ENCODE measurements at regions not wholly inside any gene's neighbourhood (a gene's known extent, or its start where the extent isn't known, plus 50 kb on each side); places are given as distances from the start of the nearest gene placed in this dataset.

- TF ChIP-seq CTCF (IDR thresholded peaks at IDR 0.05; ENCODE audit: insufficient read depth, low read length) (no peak), GABPA (IDR thresholded peaks at IDR 0.05; ENCODE audit: low read depth) (no peak), POLR2AphosphoS5 (IDR thresholded peaks at IDR 0.05; ENCODE audit: low read depth) (no peak), REST (IDR thresholded peaks at IDR 0.05; ENCODE audit: insufficient replicate concordance, low read depth) (no peak), SPI1 (IDR thresholded peaks at IDR 0.05; ENCODE audit: borderline replicate concordance, low read depth) (no peak)
Observed at GRCh38 chr2:139079311-139079710, 299.1 kb upstream of the NXPH2 start.
